PFSK-1 (cell line): ENCODE measurements at regions not wholly inside any gene's neighbourhood (a gene's known extent, or its start where the extent isn't known, plus 50 kb on each side); places are given as distances from the start of the nearest gene placed in this dataset.

Source experiments
- FOXP2 ChIP-seq: optimal IDR thresholded peaks from 2 replicates; pipeline ENCODE3; 2011; ENCODE audit warnings: borderline replicate concordance, control low read depth, inconsistent platforms; ENCODE audit not compliant: insufficient read depth; ENCODE audit errors: extremely low read length, extremely low read depth
- POLR2AphosphoS5 ChIP-seq: IDR thresholded peaks from 2 replicates; pipeline ENCODE4 v1.6.1; 2012; ENCODE audit warnings: low read depth, mild to moderate bottlenecking, control low read depth, low read length, moderate library complexity
- SIN3A ChIP-seq: IDR thresholded peaks from 2 replicates; pipeline ENCODE4 v1.6.1; 2012; ENCODE audit warnings: mild to moderate bottlenecking, low read length, moderate library complexity, borderline replicate concordance; ENCODE audit not compliant: insufficient read depth
- TAF1 ChIP-seq: IDR thresholded peaks from 2 replicates; pipeline ENCODE4 v1.6.1; 2012; ENCODE audit warnings: low read length, control low read depth, borderline replicate concordance; ENCODE audit not compliant: insufficient read depth
- TF ChIP-seq, protein P1 (sequence below), 2 experiments: IDR thresholded peaks; 2 replicates each; pipeline versions ENCODE4 v1.6.1 to v1.8.0; 2011 to 2012; ENCODE audit warnings: low read depth in 2 of 2, low read length in 2 of 2, control low read depth in 1 of 2, inconsistent platforms in 1 of 2, mild to moderate bottlenecking in 1 of 2, moderate library complexity in 1 of 2; ENCODE audit not compliant: insufficient read depth in 1 of 2

DNA sequence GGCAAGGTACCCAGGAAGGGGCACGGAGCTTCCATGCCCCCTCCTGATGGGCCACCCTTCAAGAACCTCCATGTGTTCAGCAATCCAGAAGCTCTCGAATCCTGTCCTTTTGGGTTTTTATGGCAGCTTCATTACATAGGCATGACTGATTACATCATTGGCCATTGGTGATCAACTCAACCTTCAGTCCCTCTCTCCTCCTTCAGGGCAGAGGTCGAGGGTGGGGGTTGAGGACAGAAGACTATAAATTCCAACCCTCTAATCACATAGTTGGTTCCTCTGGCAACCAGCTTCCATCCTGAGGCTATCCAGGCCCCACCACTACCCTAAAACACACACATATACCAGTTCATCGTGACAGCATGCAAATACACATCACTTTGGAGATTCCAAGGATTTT is 135.7 kb downstream of the ZNF281 start:
- TF ChIP-seq SIN3A (no peak), TAF1 (no peak), POLR2AphosphoS5 (no peak), FOXP2 (no peak)
- TF ChIP-seq, protein P1, sequence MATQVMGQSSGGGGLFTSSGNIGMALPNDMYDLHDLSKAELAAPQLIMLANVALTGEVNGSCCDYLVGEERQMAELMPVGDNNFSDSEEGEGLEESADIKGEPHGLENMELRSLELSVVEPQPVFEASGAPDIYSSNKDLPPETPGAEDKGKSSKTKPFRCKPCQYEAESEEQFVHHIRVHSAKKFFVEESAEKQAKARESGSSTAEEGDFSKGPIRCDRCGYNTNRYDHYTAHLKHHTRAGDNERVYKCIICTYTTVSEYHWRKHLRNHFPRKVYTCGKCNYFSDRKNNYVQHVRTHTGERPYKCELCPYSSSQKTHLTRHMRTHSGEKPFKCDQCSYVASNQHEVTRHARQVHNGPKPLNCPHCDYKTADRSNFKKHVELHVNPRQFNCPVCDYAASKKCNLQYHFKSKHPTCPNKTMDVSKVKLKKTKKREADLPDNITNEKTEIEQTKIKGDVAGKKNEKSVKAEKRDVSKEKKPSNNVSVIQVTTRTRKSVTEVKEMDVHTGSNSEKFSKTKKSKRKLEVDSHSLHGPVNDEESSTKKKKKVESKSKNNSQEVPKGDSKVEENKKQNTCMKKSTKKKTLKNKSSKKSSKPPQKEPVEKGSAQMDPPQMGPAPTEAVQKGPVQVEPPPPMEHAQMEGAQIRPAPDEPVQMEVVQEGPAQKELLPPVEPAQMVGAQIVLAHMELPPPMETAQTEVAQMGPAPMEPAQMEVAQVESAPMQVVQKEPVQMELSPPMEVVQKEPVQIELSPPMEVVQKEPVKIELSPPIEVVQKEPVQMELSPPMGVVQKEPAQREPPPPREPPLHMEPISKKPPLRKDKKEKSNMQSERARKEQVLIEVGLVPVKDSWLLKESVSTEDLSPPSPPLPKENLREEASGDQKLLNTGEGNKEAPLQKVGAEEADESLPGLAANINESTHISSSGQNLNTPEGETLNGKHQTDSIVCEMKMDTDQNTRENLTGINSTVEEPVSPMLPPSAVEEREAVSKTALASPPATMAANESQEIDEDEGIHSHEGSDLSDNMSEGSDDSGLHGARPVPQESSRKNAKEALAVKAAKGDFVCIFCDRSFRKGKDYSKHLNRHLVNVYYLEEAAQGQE (IDR thresholded peaks at IDR 0.05; ENCODE audit: insufficient read depth in 1 of 2, low read depth in 2 of 2, low read length in 2 of 2): no peak
